H54 (cell line): ENCODE measurements at regions not wholly inside any gene's neighbourhood (a gene's known extent, or its start where the extent isn't known, plus 50 kb on each side); places are given as distances from the start of the nearest gene placed in this dataset.

ENCODE experiments used
- DNase-seq: peaks from one replicate; pipeline ENCODE4 v3.0.0; 2011; ENCODE audit warnings: low spot score, mixed read lengths; ENCODE audit not compliant: insufficient read length
- FAIRE-seq: peaks from 3 replicates; lab custom pipeline; 2011; peaks lifted over from hg19 to GRCh38; lab: Jason Lieb, UNC
- POLR2A ChIP-seq: IDR thresholded peaks from 2 replicates; pipeline ENCODE4 v1.6.1; 2011; ENCODE audit warnings: low read depth, mild to moderate bottlenecking, low read length

DNA sequence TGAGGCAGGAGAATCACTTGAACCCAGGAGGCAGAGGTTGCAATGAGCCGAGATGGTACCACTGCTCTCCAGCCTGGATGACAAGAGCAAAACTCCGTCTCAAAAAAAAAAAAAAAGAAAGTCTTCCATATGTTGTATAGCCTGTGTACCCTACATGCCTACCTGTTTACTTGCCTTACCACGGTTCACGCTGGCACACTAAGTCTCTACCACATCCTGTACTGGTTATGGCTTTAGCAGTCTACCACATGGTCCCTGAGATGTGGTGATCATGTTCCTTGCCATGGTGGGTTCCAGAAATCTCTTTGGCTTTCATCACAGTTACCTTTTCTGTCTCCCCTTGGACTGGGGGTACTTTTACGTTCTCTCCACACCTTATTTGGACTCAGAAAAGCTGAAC lies 63.8 kb upstream of the TBC1D5 start:
- DNase-seq (no peak), FAIRE-seq (no peak)
- TF ChIP-seq POLR2A: no peak

DNA sequence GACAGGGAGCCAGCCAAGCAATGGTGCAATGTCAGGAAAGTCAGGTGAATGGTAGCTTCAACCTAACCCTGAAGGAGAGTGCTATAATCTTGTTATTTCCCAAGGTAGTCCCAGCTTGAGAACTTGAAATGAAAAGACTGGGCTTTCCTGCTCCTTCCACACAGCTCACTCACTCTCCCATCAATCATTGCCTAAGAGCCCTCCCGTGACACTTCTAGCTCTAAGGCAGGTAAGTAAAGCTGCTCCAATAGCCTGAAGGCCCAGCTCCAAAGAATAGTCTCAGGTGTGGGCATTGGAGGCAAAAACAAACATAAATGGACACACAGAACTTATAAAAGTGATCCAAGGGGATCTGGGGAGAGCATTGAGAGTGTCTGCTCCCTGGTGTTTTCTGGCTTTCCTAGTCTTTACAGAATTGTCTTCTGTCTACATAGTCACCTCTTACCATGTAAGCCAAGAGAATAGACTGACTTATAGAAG lies 63.1 kb upstream of the TBC1D5 start:
- no peak for FAIRE-seq
- no peak for DNase-seq
- TF ChIP-seq POLR2A: no peak

DNA sequence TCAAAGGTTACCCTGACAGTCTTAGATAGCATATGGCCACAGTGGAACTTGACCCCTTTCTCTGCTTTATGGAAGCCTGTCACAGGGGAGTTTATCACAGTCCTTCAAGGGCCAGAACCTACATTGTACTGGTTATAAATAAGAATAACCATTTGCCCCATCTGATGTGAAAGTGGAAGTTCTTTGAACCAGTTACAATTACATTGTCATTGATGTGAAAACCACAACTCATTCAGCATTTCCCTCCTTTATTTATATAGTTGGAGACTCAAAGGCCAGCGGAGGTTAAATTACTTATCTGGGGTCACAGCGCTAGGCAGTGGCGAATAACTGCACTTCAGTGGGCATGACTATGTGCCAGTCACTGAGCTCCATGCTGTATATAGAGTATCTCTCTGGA lies 60.5 kb upstream of the TBC1D5 start:
- no peak for DNase-seq
- FAIRE-seq: no peak
- TF ChIP-seq POLR2A: no peak

DNA sequence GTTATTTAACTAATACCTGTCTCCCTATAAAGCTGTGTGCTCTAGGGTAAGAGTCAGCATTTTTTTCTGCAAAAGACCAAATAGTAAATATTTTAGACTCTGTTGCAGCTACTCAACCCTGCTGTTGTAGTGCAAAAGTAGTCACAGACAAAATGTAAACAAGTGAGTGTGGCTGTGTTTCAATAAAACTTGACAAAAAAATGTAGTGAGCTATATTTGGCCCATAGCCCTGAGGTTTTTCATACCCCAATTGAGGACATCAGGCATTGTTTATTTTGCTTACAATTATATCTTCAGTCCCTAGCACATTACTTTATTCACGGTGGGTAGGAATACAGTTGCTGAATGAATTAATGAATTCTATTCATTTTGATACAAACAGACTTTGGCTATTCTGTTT lies 58.7 kb upstream of the TBC1D5 start:
- TF ChIP-seq POLR2A: no peak

DNA sequence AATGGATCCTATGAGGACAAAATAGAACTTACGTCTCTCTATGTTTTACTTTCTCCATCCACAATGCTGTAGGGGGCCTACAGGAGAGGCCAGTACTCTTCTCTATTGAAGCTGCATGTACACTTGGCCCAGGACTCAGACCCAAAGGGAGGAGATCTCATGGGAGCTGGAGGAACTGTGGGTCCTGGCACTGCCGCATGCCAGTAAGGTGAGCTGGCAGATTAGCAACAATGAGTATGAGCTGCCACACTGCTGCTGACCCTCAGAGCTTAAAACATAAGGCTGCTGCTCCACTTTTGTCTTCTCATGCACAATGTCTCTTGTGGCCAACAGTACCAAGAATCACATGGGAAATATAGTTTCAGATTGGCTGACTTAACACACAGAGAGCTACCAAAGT lies 57.8 kb upstream of the TBC1D5 start:
- DNase-seq (peak; percentile 73), FAIRE-seq (peak; percentile 99)
- TF ChIP-seq POLR2A: no peak

More for the DNA sequence above, 58.7 kb upstream of the TBC1D5 start:
- no peak for DNase-seq
- FAIRE-seq: peak; percentile 11

DNA sequence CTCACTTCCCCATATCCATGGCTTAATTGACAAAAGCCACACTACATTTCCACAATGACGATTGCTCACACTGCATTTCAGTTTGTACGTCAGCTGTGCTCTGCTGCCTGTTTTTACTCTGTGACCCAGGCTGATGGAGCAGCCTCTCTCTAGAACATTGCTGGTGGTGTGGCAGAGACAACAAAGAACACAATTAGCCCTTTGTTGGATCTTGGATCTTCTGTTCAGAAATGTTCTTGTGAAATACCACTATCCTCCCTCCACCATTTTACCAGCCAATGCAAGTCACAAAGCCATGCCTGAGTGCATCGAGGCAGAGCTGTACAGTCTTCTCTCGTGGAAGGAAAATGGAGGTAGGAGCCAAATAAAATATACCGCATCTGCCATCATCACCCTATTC lies 56.9 kb upstream of the TBC1D5 start:
- no peak for TF ChIP-seq POLR2A
- no peak for FAIRE-seq
- DNase-seq: no peak

DNA sequence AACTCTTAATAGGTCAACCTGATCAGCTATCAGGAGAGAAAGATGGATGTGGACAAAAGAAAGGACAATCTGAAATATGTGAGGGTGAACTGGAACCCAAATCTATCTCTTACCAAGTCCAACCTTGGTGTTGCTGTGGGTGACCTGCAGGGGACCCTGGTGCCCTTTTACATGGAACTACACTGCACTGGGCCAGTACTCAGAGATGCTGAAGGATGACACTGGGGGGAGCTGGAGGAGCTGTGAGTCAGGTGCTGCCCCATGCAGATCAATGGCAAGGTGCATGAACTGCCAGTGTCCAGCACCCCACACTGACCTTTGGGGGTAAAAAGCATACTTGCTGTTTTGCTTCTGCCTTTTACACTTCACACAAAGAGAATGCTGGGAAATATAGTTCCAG lies 55.6 kb upstream of the TBC1D5 start:
- no peak for DNase-seq
- FAIRE-seq: no peak
- TF ChIP-seq POLR2A: no peak

DNA sequence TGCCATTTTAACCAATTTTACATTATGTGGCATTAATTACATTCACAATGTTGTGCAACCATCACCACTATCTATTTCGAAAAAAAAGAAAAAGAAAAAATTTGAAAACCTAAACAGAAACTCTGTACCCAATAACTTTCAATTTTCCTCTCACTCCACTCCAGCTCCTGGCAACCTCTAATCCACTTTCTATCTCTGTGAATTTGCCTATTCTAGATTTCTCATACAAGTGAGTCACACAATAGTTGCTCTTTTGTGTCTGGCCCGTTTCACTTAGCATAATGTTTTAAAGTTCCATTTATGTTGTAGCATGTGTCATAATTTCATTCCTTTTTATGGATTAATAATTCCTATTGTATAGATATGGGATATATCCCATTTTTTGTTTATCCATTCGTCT lies 53.3 kb upstream of the TBC1D5 start:
- TF ChIP-seq POLR2A: no peak
- FAIRE-seq (no peak), DNase-seq (no peak)

DNA sequence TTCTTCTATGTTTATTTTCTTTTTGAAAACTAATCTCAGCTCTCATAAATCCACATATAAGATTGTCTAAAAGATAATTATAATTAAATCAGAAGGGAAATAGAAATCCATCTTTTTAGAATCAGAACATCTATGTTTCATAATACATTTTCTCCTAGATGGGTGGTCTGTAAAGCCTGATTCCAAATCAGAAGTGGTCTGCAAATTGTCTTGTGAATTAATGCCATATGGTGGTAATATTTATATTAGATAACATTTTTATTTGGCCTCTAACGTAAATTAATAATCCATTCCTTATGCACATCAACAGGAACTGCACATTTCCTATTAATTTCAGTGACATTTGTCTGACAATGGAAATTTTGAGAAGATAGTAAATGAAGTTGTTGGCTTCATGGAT lies 52.8 kb upstream of the TBC1D5 start:
- FAIRE-seq: no peak
- DNase-seq: no peak
- no peak for TF ChIP-seq POLR2A

DNA sequence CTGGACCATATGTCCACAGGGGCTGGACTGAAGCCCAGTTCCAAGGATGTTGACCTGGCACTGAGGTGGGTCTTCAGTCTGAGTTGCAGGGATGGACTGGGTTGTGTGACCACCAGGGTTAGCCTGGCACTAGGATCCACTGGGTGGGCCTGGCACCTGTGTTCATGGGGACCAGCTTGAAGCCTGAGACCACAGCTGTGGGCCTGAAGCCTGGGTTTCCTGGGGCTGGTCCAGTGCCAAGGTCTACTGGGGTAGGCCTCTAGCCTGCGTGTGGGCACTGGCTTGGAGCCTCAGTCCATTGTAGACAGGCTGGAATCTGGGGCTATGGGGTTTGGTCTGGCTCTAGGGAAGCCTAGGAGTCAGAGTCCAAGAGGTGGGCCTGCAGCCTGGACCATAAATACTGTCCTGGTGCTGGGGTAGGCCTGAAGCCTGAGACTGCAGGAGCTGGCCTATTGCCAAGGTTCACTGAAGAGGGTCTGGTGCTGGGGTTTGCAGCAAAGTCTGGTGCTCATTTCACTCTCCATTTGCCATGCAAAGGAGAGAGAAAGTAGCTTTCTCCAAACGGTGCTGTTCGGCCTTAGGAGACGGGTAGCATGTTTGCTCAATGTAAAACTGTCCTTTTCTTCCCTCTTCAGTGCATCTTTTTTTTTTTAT lies 51.2 kb upstream of the TBC1D5 start:
- DNase-seq (no peak), FAIRE-seq (no peak)
- no peak for TF ChIP-seq POLR2A
